ENCODE measurements at regions not wholly inside any gene's neighbourhood (a gene's known extent, or its start where the extent isn't known, plus 50 kb on each side); places are given as distances from the start of the nearest gene placed in this dataset.

GRCh38 chr12:91388573-91388972, 206.0 kb upstream of the DCN start:
- TF ChIP-seq CTCF (conservative IDR thresholded peaks at IDR 0.05; ENCODE audit: low read depth, low read length): no peak
- H3K4me3 ChIP-seq (ENCODE audit: low read depth, low read length): no peak overlapping the region
- peak; percentile 39 for DNase-seq (ENCODE audit: low read depth)

- no peak overlapping the region for H3K4me3 ChIP-seq (ENCODE audit: low read depth, low read length)
- no peak for TF ChIP-seq CTCF (conservative IDR thresholded peaks at IDR 0.05; ENCODE audit: low read depth, low read length)
- no peak for DNase-seq (ENCODE audit: low read depth)
Measured at GRCh38 chr12:91387461-91388134, 205.0 kb upstream of the DCN start.

- TF ChIP-seq CTCF (conservative IDR thresholded peaks at IDR 0.05; ENCODE audit: low read depth, low read length): no peak
- no peak overlapping the region for H3K4me3 ChIP-seq (ENCODE audit: low read depth, low read length)
- no peak for DNase-seq (ENCODE audit: low read depth)
Measured at GRCh38 chr12:91384806-91385205, 202.2 kb upstream of the DCN start.

- TF ChIP-seq CTCF (conservative IDR thresholded peaks at IDR 0.05; ENCODE audit: low read depth, low read length): no peak
- DNase-seq (ENCODE audit: low read depth): no peak
- H3K4me3 ChIP-seq (ENCODE audit: low read depth, low read length): no peak overlapping the region
Measured at GRCh38 chr12:91384366-91384765, 201.7 kb upstream of the DCN start.

GRCh38 chr12:91383099-91383498, 200.5 kb upstream of the DCN start:
- peak; percentile 46 for DNase-seq (ENCODE audit: low read depth)
- no peak for TF ChIP-seq CTCF (conservative IDR thresholded peaks at IDR 0.05; ENCODE audit: low read depth, low read length)
- H3K4me3 ChIP-seq (ENCODE audit: low read depth, low read length): no peak overlapping the region

- peak overlapping the region; percentile 57 for H3K4me3 ChIP-seq (ENCODE audit: low read depth, low read length)
- peak; percentile 90 for DNase-seq (ENCODE audit: low read depth)
- TF ChIP-seq CTCF (conservative IDR thresholded peaks at IDR 0.05; ENCODE audit: low read depth, low read length): peak; percentile 95
Measured at GRCh38 chr12:91382081-91382543, 199.5 kb upstream of the DCN start.

- DNase-seq (ENCODE audit: low read depth): peak; percentile 94
- peak overlapping the region; percentile 57 for H3K4me3 ChIP-seq (ENCODE audit: low read depth, low read length)
Measured at GRCh38 chr12:91381309-91381804, 198.7 kb upstream of the DCN start.

More at GRCh38 chr12:91381309-91381804, 198.7 kb upstream of the DCN start:
- TF ChIP-seq CTCF (conservative IDR thresholded peaks at IDR 0.05; ENCODE audit: low read depth, low read length): no peak

All from choroid plexus epithelial cell (primary cell).